Esophagus squamous epithelium (tissue), 5 donors: ENCODE measurements at regions not wholly inside any gene's neighbourhood (a gene's known extent, or its start where the extent isn't known, plus 50 kb on each side); places are given as distances from the start of the nearest gene placed in this dataset.

Experiments
- DNase-seq: peaks from one replicate; lab custom pipeline; 2025; lab: John Stamatoyannopoulos, UW
- H3K27ac ChIP-seq, 4 donors: fragments of 200-600 bp; sonication (generic); one replicate each; pipeline ENCODE4 v1.5.1; 2016 to 2019; ENCODE audit warnings: mild to moderate bottlenecking in 1 of 4
- H3K27me3 ChIP-seq, 4 donors: fragments of 200-600 bp; sonication (generic); 1 replicate in 3 of 4; 2 replicates in 1 of 4; pipeline versions ENCODE4 v1.5.1 to v1.6.0; 2017 to 2021; ENCODE audit warnings: antibody characterized with exemption in 1 of 4
- H3K36me3 ChIP-seq, 3 donors: fragments of 200-600 bp; sonication (generic); one replicate each; pipeline ENCODE4 v1.5.1; 2016 to 2019
- H3K4me1 ChIP-seq, 3 donors: fragments of 200-600 bp; sonication (generic); one replicate each; pipeline ENCODE4 v1.5.1; 2017 to 2019
- H3K4me3 ChIP-seq, 4 donors: fragments of 200-600 bp; sonication (generic); 1 replicate in 3 of 4; 2 replicates in 1 of 4; pipeline ENCODE4 v1.5.1; 2016 to 2019; ENCODE audit warnings: mild to moderate bottlenecking in 2 of 4, moderate library complexity in 1 of 4
- H3K9me3 ChIP-seq, 3 donors: fragments of 200-600 bp; sonication (generic); one replicate each; pipeline ENCODE4 v1.5.1; 2016 to 2019
- POLR2A ChIP-seq, 4 donors: fragments of 450-650 bp; IDR thresholded peaks; one replicate each; pipeline ENCODE4 v1.6.1; 2017; ENCODE audit warnings: antibody characterized with exemption in 4 of 4, mild to moderate bottlenecking in 4 of 4, moderate library complexity in 3 of 4
- WGBS, 2 donors: methylation state at CpG; one replicate each; pipeline ENCODE4 v1.1.5; 2018; 5-methylcytosine and 5-hydroxymethylcytosine counted together
- intact Hi-C: fragments of 100-400 bp; cut with DNase I; formaldehyde crosslinking; loops from one replicate; pipeline ENCODE4 v1.15.0; 2022
- TF ChIP-seq, protein P1 (sequence below), 6 experiments: fragments of 450-650 bp in 4 of 6; fragments of 200-600 bp in 2 of 6; sonication (generic) in 2 of 6; IDR thresholded peaks; one replicate each; pipeline ENCODE4 v1.5.1; 2016 to 2019; ENCODE audit warnings: antibody characterized with exemption in 6 of 6, mild to moderate bottlenecking in 4 of 6, moderate library complexity in 4 of 6
- donor health status: DM: yes; HTN: yes; CAD: no.

DNA sequence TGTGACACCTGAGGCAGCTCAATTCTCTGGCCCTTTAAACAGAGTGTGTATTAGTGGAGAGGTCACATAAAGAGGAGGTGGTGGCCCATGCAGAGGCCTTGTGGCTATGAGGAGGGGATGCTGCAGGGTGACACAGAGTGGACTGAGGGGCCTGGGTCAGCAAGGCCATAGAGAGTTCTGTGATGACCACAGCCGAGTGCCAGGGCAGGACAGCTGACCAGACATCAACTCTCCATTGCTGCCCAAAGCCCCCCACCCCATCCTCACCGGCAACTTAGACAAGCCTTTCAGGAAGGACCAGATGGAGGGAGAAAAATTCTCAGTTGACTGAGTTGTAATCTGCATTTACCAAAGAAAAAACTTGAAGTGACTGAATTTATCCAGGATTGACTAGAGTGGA lies 378.1 kb downstream of the RPS24 start:
- DNase-seq = no peak

DNA sequence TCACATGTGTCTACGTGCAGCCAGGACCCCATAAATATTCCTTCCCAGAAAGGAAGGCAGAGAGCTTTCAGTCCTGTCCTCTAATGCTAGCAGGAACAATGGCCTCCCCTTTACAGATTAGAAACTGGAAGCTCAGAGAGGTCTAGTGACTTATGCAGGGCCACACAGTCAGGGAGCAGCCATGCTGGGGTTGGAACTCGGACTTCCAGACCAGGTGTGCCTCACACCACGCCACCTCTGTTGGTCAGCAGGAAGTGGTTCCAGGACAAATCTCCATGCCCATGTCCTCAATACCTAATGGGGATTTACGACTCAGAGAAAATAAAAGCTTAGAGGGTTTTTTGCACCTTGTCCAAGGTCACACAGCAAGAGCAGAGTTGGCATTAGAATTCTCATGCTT lies 378.9 kb downstream of the RPS24 start:
- no peak for DNase-seq
- Histone ChIP-seq H3K36me3 (no peaks in the 10 kb centered on the region), H3K9me3 (no peaks in the 10 kb centered on the region), H3K4me3 (no peak overlapping the region), H3K4me1 (peaks cover 7 to 24% (median 13%) of the 10 kb centered on the region in 3 donors), H3K27me3 (no peaks in the 10 kb centered on the region), H3K27ac (no peak overlapping the region)
- intact Hi-C loops = no loop called here
- 71 to 94% methylated on average over 2 to 3 of the region's 4 CpGs for WGBS, 2 donors
- TF ChIP-seq POLR2A (IDR thresholded peaks at IDR 0.05) = no peak
- TF ChIP-seq, protein P1, sequence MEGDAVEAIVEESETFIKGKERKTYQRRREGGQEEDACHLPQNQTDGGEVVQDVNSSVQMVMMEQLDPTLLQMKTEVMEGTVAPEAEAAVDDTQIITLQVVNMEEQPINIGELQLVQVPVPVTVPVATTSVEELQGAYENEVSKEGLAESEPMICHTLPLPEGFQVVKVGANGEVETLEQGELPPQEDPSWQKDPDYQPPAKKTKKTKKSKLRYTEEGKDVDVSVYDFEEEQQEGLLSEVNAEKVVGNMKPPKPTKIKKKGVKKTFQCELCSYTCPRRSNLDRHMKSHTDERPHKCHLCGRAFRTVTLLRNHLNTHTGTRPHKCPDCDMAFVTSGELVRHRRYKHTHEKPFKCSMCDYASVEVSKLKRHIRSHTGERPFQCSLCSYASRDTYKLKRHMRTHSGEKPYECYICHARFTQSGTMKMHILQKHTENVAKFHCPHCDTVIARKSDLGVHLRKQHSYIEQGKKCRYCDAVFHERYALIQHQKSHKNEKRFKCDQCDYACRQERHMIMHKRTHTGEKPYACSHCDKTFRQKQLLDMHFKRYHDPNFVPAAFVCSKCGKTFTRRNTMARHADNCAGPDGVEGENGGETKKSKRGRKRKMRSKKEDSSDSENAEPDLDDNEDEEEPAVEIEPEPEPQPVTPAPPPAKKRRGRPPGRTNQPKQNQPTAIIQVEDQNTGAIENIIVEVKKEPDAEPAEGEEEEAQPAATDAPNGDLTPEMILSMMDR (IDR thresholded peaks at IDR 0.05) = no peak

More for the DNA sequence above, 378.1 kb downstream of the RPS24 start:
- no peaks in the 10 kb centered on the region for H3K36me3 ChIP-seq
- peaks cover 0 to 2% (median 0%) of the 10 kb centered on the region in 4 donors for H3K27me3 ChIP-seq
- peaks cover 15 to 33% (median 19%) of the 10 kb centered on the region in 3 donors for H3K4me1 ChIP-seq
- H3K9me3 ChIP-seq = no peaks in the 10 kb centered on the region
- no peak for TF ChIP-seq POLR2A (IDR thresholded peaks at IDR 0.05)
- no peak overlapping the region for H3K4me3 ChIP-seq
- WGBS, 2 donors = 69 to 70% methylated on average over 2 of the region's 2 CpGs
- no peak overlapping the region for H3K27ac ChIP-seq
- intact Hi-C loops = no loop called here

DNA sequence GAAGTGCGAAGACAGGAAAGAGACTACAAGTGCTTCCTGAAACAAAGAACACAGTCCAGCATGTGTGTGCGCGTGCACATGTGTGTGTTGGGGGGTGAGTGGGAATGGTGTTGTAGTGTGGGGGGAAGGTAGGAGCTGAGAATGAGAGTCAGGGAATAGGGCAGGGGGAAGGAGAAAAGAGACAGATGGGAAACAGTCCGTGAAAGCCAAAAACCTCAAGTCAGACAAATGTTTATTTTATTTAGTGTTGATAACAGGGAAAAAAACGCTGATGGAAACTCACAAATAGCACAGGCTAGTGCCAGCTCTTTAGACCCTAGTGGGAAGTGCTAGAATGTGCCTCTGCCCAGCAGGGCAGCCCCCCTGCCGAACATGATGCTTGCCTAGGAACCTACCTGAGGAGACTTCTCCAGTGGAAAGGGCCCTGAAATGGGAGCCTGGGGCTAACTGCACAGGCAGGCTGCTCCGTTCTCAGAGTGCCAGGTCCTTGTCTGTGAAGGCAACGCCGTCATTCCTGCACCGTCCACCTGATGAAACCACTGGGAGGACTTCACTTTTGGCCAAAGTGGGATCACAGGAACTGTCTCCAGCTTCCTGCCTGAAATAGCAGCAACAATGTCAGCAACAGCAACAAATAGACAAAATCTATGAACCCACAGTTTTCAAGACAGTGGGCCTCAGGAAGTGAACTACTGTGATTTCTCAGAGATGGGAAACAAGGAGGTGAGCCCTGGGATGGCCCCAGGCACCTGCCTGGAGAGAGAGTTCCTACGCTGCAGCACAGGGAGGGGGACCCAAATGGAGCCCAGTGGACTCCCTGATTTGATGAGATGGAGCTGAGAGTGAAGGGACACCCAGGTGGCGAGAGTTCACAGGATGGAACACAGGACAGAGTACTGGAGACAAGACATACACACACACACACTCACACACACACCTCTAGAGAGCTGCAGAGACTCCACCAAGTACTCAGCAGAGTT lies 379.7 kb downstream of the RPS24 start:
- 56 to 73% methylated on average over 8 to 12 of the region's 12 CpGs for WGBS, 2 donors
- intact Hi-C loops = no loop called here
- Histone ChIP-seq H3K36me3 (no peaks in the 10 kb centered on the region), H3K9me3 (no peaks in the 10 kb centered on the region), H3K27me3 (no peaks in the 10 kb centered on the region), H3K27ac (no peak overlapping the region), H3K4me1 (peaks cover 7 to 19% (median 13%) of the 10 kb centered on the region in 3 donors), H3K4me3 (no peak overlapping the region)
- no peak for TF ChIP-seq POLR2A (IDR thresholded peaks at IDR 0.05)
- TF ChIP-seq, protein P1 (IDR thresholded peaks at IDR 0.05) = no peak
- no peak for DNase-seq

DNA sequence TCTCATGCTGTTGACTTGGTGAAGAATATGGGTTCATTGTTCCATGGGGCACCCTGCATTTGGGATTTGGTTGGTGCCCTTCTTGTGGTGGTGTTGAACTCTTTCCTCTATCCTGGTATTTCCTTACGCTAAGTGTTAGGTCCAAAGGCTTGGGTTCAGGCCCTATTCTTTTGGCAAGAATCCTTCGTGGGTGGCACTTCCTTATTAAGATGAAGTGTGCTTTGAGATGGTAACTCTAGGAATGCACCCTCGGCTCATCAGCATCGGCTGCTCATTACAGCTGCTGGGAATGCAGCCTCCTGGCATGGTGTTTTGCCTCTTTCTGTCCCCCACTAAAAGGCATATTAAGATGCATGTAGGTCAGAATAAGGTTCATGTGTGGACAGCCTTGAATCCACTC lies 380.7 kb downstream of the RPS24 start:
- H3K9me3 ChIP-seq = no peaks in the 10 kb centered on the region
- no peaks in the 10 kb centered on the region for H3K27me3 ChIP-seq
- intact Hi-C loops = no loop called here
- no peak overlapping the region for H3K4me3 ChIP-seq
- H3K4me1 ChIP-seq = peaks cover 0 to 10% (median 4%) of the 10 kb centered on the region in 3 donors
- DNase-seq = no peak
- 64 to 74% methylated on average over 4 of the region's 4 CpGs for WGBS, 2 donors
- no peaks in the 10 kb centered on the region for H3K36me3 ChIP-seq
- no peak overlapping the region for H3K27ac ChIP-seq
- TF ChIP-seq POLR2A (IDR thresholded peaks at IDR 0.05) = no peak
- TF ChIP-seq, protein P1 (IDR thresholded peaks at IDR 0.05) = no peak

DNA sequence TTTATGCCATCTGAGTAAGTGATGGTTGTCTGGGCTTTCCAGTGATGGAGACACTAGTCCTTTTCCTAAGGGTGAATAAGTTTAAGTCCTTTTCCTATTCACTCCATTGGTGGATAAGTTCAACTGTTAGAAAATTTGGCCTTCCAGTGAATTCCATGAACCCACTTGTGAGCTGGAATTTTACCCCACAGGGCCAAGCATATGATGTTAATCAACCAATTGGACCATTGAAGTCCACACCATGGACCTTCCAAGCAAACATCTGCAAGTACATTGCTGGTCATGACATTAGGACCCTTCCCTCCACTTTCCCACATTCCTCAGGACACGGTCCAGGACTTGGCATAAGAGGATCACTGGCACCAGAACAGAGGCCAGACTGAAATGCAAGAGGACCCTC lies 381.4 kb downstream of the RPS24 start:
- intact Hi-C loops = no loop called here
- 57 to 75% methylated on average over 1 of the region's 1 CpG for WGBS, 2 donors
- no peaks in the 10 kb centered on the region for H3K9me3 ChIP-seq
- TF ChIP-seq POLR2A (IDR thresholded peaks at IDR 0.05) = no peak
- TF ChIP-seq, protein P1 (IDR thresholded peaks at IDR 0.05) = no peak
- no peak for DNase-seq
- H3K27ac ChIP-seq = no peak overlapping the region
- peaks cover 0 to 10% (median 4%) of the 10 kb centered on the region in 3 donors for H3K4me1 ChIP-seq
- H3K36me3 ChIP-seq = no peaks in the 10 kb centered on the region
- no peak overlapping the region for H3K4me3 ChIP-seq
- no peaks in the 10 kb centered on the region for H3K27me3 ChIP-seq
